ENCODE measurements at regions not wholly inside any gene's neighbourhood (a gene's known extent, or its start where the extent isn't known, plus 50 kb on each side); places are given as distances from the start of the nearest gene placed in this dataset.

- Mint-ChIP-seq H3K27me3 (ENCODE audit: low read depth) (no peaks in the 10 kb centered on the region), H3K36me3 (ENCODE audit: low read depth) (no peaks in the 10 kb centered on the region), H3K4me3 (no peak overlapping the region), H3K27ac (no peak overlapping the region), H3K9me3 (no peaks in the 10 kb centered on the region), H3K4me1 (ENCODE audit: low read depth) (no peaks in the 10 kb centered on the region)
- DNase-seq (ENCODE audit: low spot score): no peak
Observed at GRCh38 chr18:1895456-1896185, 675.7 kb downstream of the METTL4 start.

- peaks cover 4% of the 10 kb centered on the region for H3K9me3 Mint-ChIP-seq
- no peak overlapping the region for H3K4me3 Mint-ChIP-seq
- H3K36me3 Mint-ChIP-seq (ENCODE audit: low read depth): no peaks in the 10 kb centered on the region
- no peaks in the 10 kb centered on the region for H3K4me1 Mint-ChIP-seq (ENCODE audit: low read depth)
- no peaks in the 10 kb centered on the region for H3K27me3 Mint-ChIP-seq (ENCODE audit: low read depth)
- DNase-seq (ENCODE audit: low spot score): no peak
- H3K27ac Mint-ChIP-seq: no peak overlapping the region
Observed at GRCh38 chr18:1906421-1906820, 664.9 kb downstream of the METTL4 start.

GRCh38 chr18:1907470-1908206, 663.7 kb downstream of the METTL4 start:
- no peaks in the 10 kb centered on the region for H3K27me3 Mint-ChIP-seq (ENCODE audit: low read depth)
- no peak overlapping the region for H3K27ac Mint-ChIP-seq
- no peaks in the 10 kb centered on the region for H3K4me1 Mint-ChIP-seq (ENCODE audit: low read depth)
- no peak for DNase-seq (ENCODE audit: low spot score)
- H3K4me3 Mint-ChIP-seq: no peak overlapping the region
- peaks cover 4% of the 10 kb centered on the region for H3K9me3 Mint-ChIP-seq
- H3K36me3 Mint-ChIP-seq (ENCODE audit: low read depth): no peaks in the 10 kb centered on the region

GRCh38 chr18:1914489-1914888, 656.8 kb downstream of the METTL4 start:
- Mint-ChIP-seq H3K27me3 (ENCODE audit: low read depth) (no peaks in the 10 kb centered on the region), H3K27ac (no peak overlapping the region), H3K36me3 (ENCODE audit: low read depth) (no peaks in the 10 kb centered on the region), H3K4me3 (no peak overlapping the region), H3K4me1 (ENCODE audit: low read depth) (no peaks in the 10 kb centered on the region), H3K9me3 (peaks cover 16% of the 10 kb centered on the region)
- DNase-seq (ENCODE audit: low spot score): no peak

- no peaks in the 10 kb centered on the region for H3K36me3 Mint-ChIP-seq (ENCODE audit: low read depth)
- no peaks in the 10 kb centered on the region for H3K27me3 Mint-ChIP-seq (ENCODE audit: low read depth)
- H3K27ac Mint-ChIP-seq: no peak overlapping the region
- DNase-seq (ENCODE audit: low spot score): no peak
- H3K4me1 Mint-ChIP-seq (ENCODE audit: low read depth): no peaks in the 10 kb centered on the region
- no peak overlapping the region for H3K4me3 Mint-ChIP-seq
- H3K9me3 Mint-ChIP-seq: peaks cover 12% of the 10 kb centered on the region
Observed at GRCh38 chr18:1916869-1917523, 654.3 kb downstream of the METTL4 start.

- Mint-ChIP-seq H3K9me3 (peaks cover 12% of the 10 kb centered on the region), H3K4me1 (ENCODE audit: low read depth) (no peaks in the 10 kb centered on the region), H3K27ac (no peak overlapping the region), H3K27me3 (ENCODE audit: low read depth) (no peaks in the 10 kb centered on the region), H3K36me3 (ENCODE audit: low read depth) (no peaks in the 10 kb centered on the region), H3K4me3 (no peak overlapping the region)
- no peak for DNase-seq (ENCODE audit: low spot score)
Observed at GRCh38 chr18:1917569-1917968, 653.7 kb downstream of the METTL4 start.

GRCh38 chr18:1922066-1922465, 649.2 kb downstream of the METTL4 start:
- Mint-ChIP-seq H3K36me3 (ENCODE audit: low read depth) (no peaks in the 10 kb centered on the region), H3K4me1 (ENCODE audit: low read depth) (no peaks in the 10 kb centered on the region), H3K4me3 (no peak overlapping the region), H3K27ac (no peak overlapping the region), H3K27me3 (ENCODE audit: low read depth) (no peaks in the 10 kb centered on the region), H3K9me3 (no peaks in the 10 kb centered on the region)
- DNase-seq (ENCODE audit: low spot score): no peak

- H3K9me3 Mint-ChIP-seq: peaks cover 4% of the 10 kb centered on the region
- no peaks in the 10 kb centered on the region for H3K36me3 Mint-ChIP-seq (ENCODE audit: low read depth)
- no peaks in the 10 kb centered on the region for H3K4me1 Mint-ChIP-seq (ENCODE audit: low read depth)
- no peak overlapping the region for H3K4me3 Mint-ChIP-seq
- H3K27me3 Mint-ChIP-seq (ENCODE audit: low read depth): no peaks in the 10 kb centered on the region
- no peak overlapping the region for H3K27ac Mint-ChIP-seq
- DNase-seq (ENCODE audit: low spot score): no peak
Observed at GRCh38 chr18:1928711-1929110, 642.6 kb downstream of the METTL4 start.

DNA sequence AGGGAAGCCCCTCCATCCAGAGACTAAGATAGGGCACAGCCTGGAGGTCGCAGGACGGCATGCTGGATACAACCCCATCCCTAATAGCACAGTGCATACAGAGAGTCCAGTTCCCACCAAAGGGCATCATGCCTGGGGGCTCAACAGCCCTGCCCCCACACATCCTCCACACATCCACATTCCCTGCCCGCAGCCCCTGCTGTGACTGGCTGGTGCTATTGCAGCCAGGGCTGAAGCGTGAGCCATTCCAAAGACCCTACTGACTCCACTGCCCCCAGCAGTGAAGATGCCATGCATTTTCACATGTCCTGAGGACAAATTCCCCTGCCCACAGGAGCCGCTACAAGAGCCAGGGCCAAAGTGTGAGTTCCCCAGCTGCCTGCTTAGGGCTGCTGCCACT, 641.6 kb downstream of the METTL4 start:
- no peaks in the 10 kb centered on the region for H3K4me1 Mint-ChIP-seq (ENCODE audit: low read depth)
- no peaks in the 10 kb centered on the region for H3K36me3 Mint-ChIP-seq (ENCODE audit: low read depth)
- no peak overlapping the region for H3K4me3 Mint-ChIP-seq
- H3K27me3 Mint-ChIP-seq (ENCODE audit: low read depth): no peaks in the 10 kb centered on the region
- no peak for DNase-seq (ENCODE audit: low spot score)
- no peak overlapping the region for H3K27ac Mint-ChIP-seq
- peaks cover 4% of the 10 kb centered on the region for H3K9me3 Mint-ChIP-seq

DNA sequence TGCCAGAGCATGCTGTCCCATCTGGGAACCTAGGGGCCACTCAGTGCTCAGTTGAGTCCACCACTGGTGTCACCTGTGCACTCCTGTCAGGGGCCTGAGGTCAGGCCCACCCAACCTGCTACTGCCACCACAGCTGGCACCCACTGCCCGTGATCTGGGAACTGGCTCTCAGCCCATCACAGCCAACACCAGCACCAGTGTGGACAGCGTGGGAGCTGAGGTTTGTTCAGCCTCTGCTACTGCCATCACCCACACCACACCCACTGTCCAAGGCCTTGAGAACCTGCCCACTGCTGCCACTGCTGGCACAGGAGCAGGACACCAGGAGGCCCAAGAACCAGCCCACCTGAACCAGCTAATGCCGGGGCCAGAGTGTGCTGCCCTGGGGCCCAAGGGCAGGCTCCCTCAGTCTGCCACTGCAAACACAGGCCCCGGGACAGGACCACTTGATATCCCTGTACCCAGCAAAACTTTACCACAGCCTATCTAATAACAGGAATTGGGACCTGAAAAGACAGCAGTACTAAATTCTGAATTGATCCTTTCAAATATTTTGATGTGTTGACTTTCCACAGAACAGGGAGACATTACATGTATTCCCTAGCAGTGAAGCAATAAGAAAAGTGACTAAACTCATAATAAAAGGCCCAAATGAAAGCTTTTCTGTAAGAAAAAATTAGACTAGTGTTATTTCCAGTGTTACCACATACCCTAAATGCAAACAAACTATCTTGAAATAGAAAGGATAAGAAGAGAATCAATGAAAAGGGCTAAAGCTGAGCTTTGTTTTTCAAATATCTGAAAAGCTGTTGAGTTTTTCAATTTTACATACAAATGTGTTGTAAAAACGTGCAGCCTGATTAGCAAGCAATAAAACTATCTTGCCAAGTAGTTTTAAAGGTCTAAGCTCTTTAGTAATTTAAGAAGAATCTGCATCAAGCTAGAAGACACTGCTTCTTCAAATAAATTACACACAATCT, 640.7 kb downstream of the METTL4 start:
- Mint-ChIP-seq H3K4me3 (no peak overlapping the region), H3K4me1 (ENCODE audit: low read depth) (no peaks in the 10 kb centered on the region), H3K27me3 (ENCODE audit: low read depth) (no peaks in the 10 kb centered on the region), H3K27ac (no peak overlapping the region), H3K9me3 (peaks cover 4% of the 10 kb centered on the region), H3K36me3 (ENCODE audit: low read depth) (no peaks in the 10 kb centered on the region)
- no peak for DNase-seq (ENCODE audit: low spot score)

DNA sequence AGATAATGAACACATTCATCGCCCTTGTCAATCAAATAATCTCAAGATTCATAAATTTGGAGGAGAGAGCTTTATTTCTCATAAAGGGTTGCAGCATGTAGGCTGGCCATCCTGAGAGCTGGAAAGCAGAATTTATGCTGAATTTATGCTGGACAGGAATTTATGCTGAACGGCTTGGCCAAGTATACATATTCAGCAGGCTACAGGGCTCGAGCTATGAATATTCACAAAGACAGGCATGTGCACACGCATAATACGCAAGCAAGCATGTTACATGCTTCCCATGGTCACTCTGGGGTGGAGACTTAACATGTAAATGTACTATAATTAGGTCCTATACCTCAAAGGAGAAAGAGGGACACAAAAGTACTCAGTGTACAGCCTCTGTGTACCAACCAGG, 618.8 kb downstream of the METTL4 start:
- DNase-seq (ENCODE audit: low spot score): no peak
- Mint-ChIP-seq H3K4me1 (ENCODE audit: low read depth) (no peaks in the 10 kb centered on the region), H3K27ac (no peak overlapping the region), H3K4me3 (no peak overlapping the region), H3K36me3 (ENCODE audit: low read depth) (no peaks in the 10 kb centered on the region), H3K9me3 (no peaks in the 10 kb centered on the region), H3K27me3 (ENCODE audit: low read depth) (no peaks in the 10 kb centered on the region)

GRCh38 chr18:1954583-1955312, 616.6 kb downstream of the METTL4 start:
- no peaks in the 10 kb centered on the region for H3K4me1 Mint-ChIP-seq (ENCODE audit: low read depth)
- no peaks in the 10 kb centered on the region for H3K27me3 Mint-ChIP-seq (ENCODE audit: low read depth)
- no peak overlapping the region for H3K4me3 Mint-ChIP-seq
- no peak for DNase-seq (ENCODE audit: low spot score)
- H3K36me3 Mint-ChIP-seq (ENCODE audit: low read depth): no peaks in the 10 kb centered on the region
- H3K27ac Mint-ChIP-seq: no peak overlapping the region
- no peaks in the 10 kb centered on the region for H3K9me3 Mint-ChIP-seq

DNA sequence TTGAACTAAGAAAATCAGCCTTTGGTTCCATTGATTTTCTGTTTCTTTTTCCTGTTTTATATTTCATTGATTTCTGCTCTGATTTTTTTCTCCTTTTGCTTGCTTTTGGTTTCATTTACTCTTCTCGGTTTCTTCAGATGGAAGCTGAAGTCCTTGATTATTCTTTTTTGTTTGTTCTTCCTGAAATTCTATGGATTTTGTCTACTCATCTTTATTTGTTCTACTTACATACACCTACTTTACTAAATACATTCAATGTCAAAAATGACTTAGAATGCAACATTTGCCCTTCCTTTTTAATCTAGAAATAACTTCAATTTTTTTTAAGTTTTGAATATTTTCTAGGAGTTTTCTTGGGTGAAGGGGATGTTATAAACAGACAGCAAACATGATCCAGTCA, 612.5 kb downstream of the METTL4 start:
- Mint-ChIP-seq H3K4me3 (no peak overlapping the region), H3K27ac (no peak overlapping the region), H3K9me3 (no peaks in the 10 kb centered on the region), H3K4me1 (ENCODE audit: low read depth) (no peaks in the 10 kb centered on the region), H3K27me3 (ENCODE audit: low read depth) (no peaks in the 10 kb centered on the region), H3K36me3 (ENCODE audit: low read depth) (no peaks in the 10 kb centered on the region)
- DNase-seq (ENCODE audit: low spot score): no peak
